HUES6 (cell line): ENCODE measurements at regions not wholly inside any gene's neighbourhood (a gene's known extent, or its start where the extent isn't known, plus 50 kb on each side); places are given as distances from the start of the nearest gene placed in this dataset.
"Not testable (repeated sequence)": the region's sequence is repeated elsewhere in the genome, so short reads cannot be mapped to it uniquely, and the experiment has no call there.

Source experiments
- H3K27ac ChIP-seq: 2 replicates; pipeline ENCODE4 v1.7.0; 2013; ENCODE audit warnings: low read depth, mild to moderate bottlenecking, low read length, inconsistent platforms
- H3K27me3 ChIP-seq: 2 replicates; pipeline ENCODE4 v1.6.1; 2013; ENCODE audit warnings: low read length; ENCODE audit not compliant: control insufficient read depth, insufficient read depth
- H3K36me3 ChIP-seq: 2 replicates; pipeline ENCODE4 v1.6.1; 2013; ENCODE audit warnings: low read length; ENCODE audit not compliant: control insufficient read depth, insufficient read depth
- H3K4me1 ChIP-seq: 2 replicates; pipeline ENCODE4 v1.6.1; 2013; ENCODE audit warnings: low read length; ENCODE audit not compliant: control insufficient read depth, insufficient read depth
- H3K4me3 ChIP-seq: 2 replicates; pipeline ENCODE4 v1.5.1; 2013; ENCODE audit warnings: low read depth, low read length
- H3K9ac ChIP-seq: one replicate; pipeline ENCODE4 v1.6.1; 2013; ENCODE audit warnings: mild to moderate bottlenecking, low read length
- H3K9me3 ChIP-seq: 2 replicates; pipeline ENCODE4 v1.6.1; 2013; ENCODE audit warnings: low read depth, low read length; ENCODE audit not compliant: control insufficient read depth, insufficient read depth

GRCh38 chr13:75978818-75979217 is 342.7 kb downstream of the LMO7 start:
- H3K9me3 ChIP-seq, result no peaks in the 10 kb centered on the region
- no peak overlapping the region for H3K4me3 ChIP-seq
- no peaks in the 10 kb centered on the region for H3K27me3 ChIP-seq
- no peaks in the 10 kb centered on the region for H3K36me3 ChIP-seq
- H3K9ac ChIP-seq, result no peak overlapping the region
- H3K4me1 ChIP-seq, result no peaks in the 10 kb centered on the region
- no peak overlapping the region for H3K27ac ChIP-seq

DNA sequence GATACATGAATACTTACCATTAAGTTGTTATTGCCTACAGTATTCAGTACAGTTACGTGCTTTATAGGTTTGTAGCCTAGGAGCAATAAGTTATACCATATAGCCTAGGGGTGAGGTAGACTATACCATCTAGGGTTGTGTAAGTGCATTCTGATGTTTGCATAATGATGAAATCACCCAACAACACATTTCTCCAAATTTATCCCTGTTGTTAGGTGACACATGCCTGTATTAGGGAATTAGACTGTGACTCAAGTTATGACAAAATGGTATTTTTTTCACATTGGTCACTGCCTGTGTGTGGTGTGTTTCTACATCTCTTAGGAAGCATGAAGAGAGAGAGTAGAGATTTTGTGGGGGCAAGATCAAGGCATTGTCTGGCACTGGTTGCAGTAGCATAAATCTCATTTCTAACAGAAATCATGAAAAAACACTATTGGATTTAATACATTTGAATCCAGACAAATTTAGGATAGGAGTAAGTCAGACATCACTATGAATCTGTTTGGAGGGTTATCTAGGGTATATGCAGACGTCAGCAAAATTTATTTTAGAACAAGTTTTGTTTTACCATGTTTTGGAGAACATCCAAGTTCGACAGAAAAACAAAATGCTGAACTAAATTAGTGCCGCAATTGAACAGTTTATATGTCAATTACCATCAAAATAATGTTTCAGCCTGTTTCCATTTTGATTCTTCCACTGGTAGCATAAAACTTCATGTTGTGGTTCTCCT is 332.1 kb downstream of the LMO7 start:
- H3K4me1 ChIP-seq, result peaks cover 4% of the 10 kb centered on the region
- no peak overlapping the region for H3K27ac ChIP-seq
- no peaks in the 10 kb centered on the region for H3K27me3 ChIP-seq
- no peak overlapping the region for H3K9ac ChIP-seq
- no peak overlapping the region for H3K4me3 ChIP-seq
- H3K36me3 ChIP-seq, result no peaks in the 10 kb centered on the region
- no peaks in the 10 kb centered on the region for H3K9me3 ChIP-seq

GRCh38 chr13:75963302-75963701 is 327.2 kb downstream of the LMO7 start:
- H3K9ac ChIP-seq, result no peak overlapping the region
- H3K4me1 ChIP-seq, result peaks cover 10% of the 10 kb centered on the region
- H3K4me3 ChIP-seq, result no peak overlapping the region
- no peaks in the 10 kb centered on the region for H3K9me3 ChIP-seq
- H3K36me3 ChIP-seq, result no peaks in the 10 kb centered on the region
- H3K27ac ChIP-seq, result no peak overlapping the region
- H3K27me3 ChIP-seq, result no peaks in the 10 kb centered on the region

- Histone ChIP-seq H3K27ac (no peak overlapping the region), H3K4me1 (peaks cover 10% of the 10 kb centered on the region), H3K36me3 (no peaks in the 10 kb centered on the region), H3K9me3 (no peaks in the 10 kb centered on the region), H3K27me3 (no peaks in the 10 kb centered on the region), H3K9ac (no peak overlapping the region), H3K4me3 (no peak overlapping the region)
Measured at GRCh38 chr13:75961911-75962310, 325.8 kb downstream of the LMO7 start.

GRCh38 chr13:75960538-75960994 is 324.4 kb downstream of the LMO7 start:
- Histone ChIP-seq H3K27ac (no peak overlapping the region), H3K9ac (no peak overlapping the region), H3K27me3 (no peaks in the 10 kb centered on the region), H3K9me3 (no peaks in the 10 kb centered on the region), H3K36me3 (no peaks in the 10 kb centered on the region), H3K4me3 (no peak overlapping the region), H3K4me1 (peaks cover 10% of the 10 kb centered on the region)

- no peak overlapping the region for H3K9ac ChIP-seq
- peaks cover 10% of the 10 kb centered on the region for H3K4me1 ChIP-seq
- no peaks in the 10 kb centered on the region for H3K27me3 ChIP-seq
- H3K27ac ChIP-seq, result no peak overlapping the region
- no peaks in the 10 kb centered on the region for H3K9me3 ChIP-seq
- H3K4me3 ChIP-seq, result no peak overlapping the region
- no peaks in the 10 kb centered on the region for H3K36me3 ChIP-seq
Measured at GRCh38 chr13:75959861-75960481, 323.8 kb downstream of the LMO7 start.

GRCh38 chr13:75953589-75953988 is 317.5 kb downstream of the LMO7 start:
- not testable (repeated sequence) for H3K27ac ChIP-seq, H3K36me3 ChIP-seq, H3K27me3 ChIP-seq, H3K4me1 ChIP-seq, H3K4me3 ChIP-seq, H3K9me3 ChIP-seq, H3K9ac ChIP-seq

- Histone ChIP-seq H3K4me3 (no peak overlapping the region), H3K4me1 (no peaks in the 10 kb centered on the region), H3K27me3 (no peaks in the 10 kb centered on the region), H3K9ac (no peak overlapping the region), H3K27ac (no peak overlapping the region), H3K36me3 (no peaks in the 10 kb centered on the region), H3K9me3 (no peaks in the 10 kb centered on the region)
Measured at GRCh38 chr13:75947448-75947847, 311.3 kb downstream of the LMO7 start.

DNA sequence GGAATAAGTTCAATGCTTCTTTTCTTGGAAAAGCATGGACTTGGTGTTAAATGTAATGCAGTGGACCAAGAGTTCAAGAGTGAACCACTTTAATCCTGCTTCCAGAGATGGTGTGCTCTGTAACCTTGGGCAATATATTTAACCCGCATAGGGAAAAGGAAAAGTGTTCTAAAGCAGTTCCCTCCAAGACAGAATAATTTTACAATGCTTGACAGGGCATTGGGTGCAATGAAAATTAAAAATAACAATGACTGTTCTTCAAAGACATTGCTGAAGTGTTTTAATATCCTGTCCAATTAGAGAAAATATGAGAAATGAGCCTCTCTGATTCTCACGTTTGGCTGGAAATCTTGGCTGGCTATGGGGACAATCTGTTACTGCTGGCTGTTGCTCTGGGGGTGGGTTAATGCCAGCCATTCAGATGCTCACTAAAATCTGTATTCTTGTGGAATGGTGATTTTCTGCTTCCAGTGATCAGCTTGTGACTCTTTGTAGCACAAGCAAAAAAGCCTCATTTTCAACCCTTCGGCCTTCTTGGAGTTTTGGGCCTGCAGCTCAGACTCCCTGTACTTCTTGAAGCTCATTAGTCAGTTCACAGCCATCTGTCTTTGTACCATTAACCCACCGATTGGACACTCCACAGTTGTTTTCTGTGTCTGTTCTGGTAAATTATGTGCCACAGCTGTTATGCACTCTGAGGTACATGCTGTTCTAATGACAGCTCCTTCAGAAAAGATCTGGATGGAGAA is 310.6 kb downstream of the LMO7 start:
- Histone ChIP-seq H3K27ac (no peak overlapping the region), H3K4me3 (no peak overlapping the region), H3K36me3 (no peaks in the 10 kb centered on the region), H3K9me3 (no peaks in the 10 kb centered on the region), H3K4me1 (no peaks in the 10 kb centered on the region), H3K9ac (no peak overlapping the region), H3K27me3 (no peaks in the 10 kb centered on the region)

DNA sequence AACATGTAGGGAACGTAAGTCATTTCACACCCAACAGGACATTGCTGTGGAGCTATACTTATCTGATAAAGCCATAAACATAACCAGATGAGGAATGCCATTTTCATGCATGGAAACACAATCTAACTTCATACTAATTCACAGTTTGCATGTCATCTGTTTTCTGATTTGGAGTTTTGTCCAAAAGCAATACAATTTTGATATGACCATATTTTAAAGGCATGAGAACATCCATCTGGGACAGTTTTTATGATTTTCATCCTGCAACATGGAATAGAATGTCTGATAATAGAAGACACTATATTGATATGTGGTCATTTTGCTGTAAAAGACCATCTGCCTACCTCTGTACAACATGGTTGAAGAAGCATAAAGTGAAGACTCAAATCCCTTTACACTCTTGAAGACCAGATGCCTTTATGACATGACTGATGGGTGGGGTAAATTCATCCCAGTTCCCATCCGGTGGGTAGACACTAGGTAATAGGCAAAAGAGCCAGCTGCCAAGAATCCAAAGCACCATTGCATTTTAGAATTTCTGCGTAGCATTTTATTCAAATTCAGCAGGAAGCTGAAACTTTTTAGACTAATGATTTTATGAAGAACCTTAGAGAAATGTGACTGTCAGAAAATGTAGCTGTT is 309.8 kb downstream of the LMO7 start:
- H3K4me3 ChIP-seq, result no peak overlapping the region
- no peak overlapping the region for H3K9ac ChIP-seq
- H3K27me3 ChIP-seq, result no peaks in the 10 kb centered on the region
- H3K9me3 ChIP-seq, result no peaks in the 10 kb centered on the region
- no peaks in the 10 kb centered on the region for H3K36me3 ChIP-seq
- H3K27ac ChIP-seq, result no peak overlapping the region
- H3K4me1 ChIP-seq, result no peaks in the 10 kb centered on the region
